Endothelial cell of umbilical vein (primary cell): ENCODE measurements at regions not wholly inside any gene's neighbourhood (a gene's known extent, or its start where the extent isn't known, plus 50 kb on each side); places are given as distances from the start of the nearest gene placed in this dataset.

Experiments used
- BruUV-seq: library from RNA; stranded (reverse); fragments of 400-500 nt; replicated peaks from 2 replicates; lab custom pipeline; 2021; lab: Mats Ljungman, UMichigan
- CTCF ChIA-PET: fragments of 300-600, 350-600 bp; sonication (Branson Sonifier 250); formaldehyde crosslinking; loops from one replicate; lab custom pipeline; 2021; ENCODE audit warnings: antibody characterized with exemption, inconsistent platforms; lab: Charles Lee
- POLR2A ChIA-PET: fragments of 300-600, 350-600 bp; sonication (Branson Sonifier 250); formaldehyde crosslinking; loops from one replicate; lab custom pipeline; 2021; ENCODE audit warnings: antibody characterized with exemption, inconsistent platforms; lab: Charles Lee
- DNase-seq: peaks from one replicate; pipeline ENCODE4 v3.0.0-alpha.2; 2011; ENCODE audit warnings: low read depth, low spot score
- FAIRE-seq: peaks from 2 replicates; lab custom pipeline; 2011; peaks lifted over from hg19 to GRCh38; lab: Jason Lieb, UNC
- H2AFZ ChIP-seq: 2 replicates; pipeline ENCODE4 v1.6.0; 2012; ENCODE audit warnings: low read depth, low read length, control low read depth, inconsistent platforms
- H3K27ac ChIP-seq: 2 replicates; pipeline ENCODE4 v1.5.1; 2011; ENCODE audit warnings: low read depth, mild to moderate bottlenecking, control low read depth, low read length, moderate library complexity; ENCODE audit not compliant: insufficient read depth
- H3K27me3 ChIP-seq, 2 experiments: 2 replicates each; pipeline versions ENCODE4 v1.6.0 to v1.6.1; 2011; ENCODE audit warnings: low read length in 2 of 2, mixed read lengths in 1 of 2; ENCODE audit not compliant: control insufficient read depth in 2 of 2, insufficient read depth in 2 of 2
- H3K36me3 ChIP-seq, 2 experiments: 2 replicates in 1 of 2; 3 replicates in 1 of 2; pipeline ENCODE4 v1.5.1; 2011; ENCODE audit warnings: low read length in 2 of 2, mild to moderate bottlenecking in 1 of 2, moderate library complexity in 1 of 2; ENCODE audit not compliant: control insufficient read depth in 2 of 2, insufficient read depth in 2 of 2; ENCODE audit errors: extremely low read depth in 1 of 2
- H3K4me1 ChIP-seq: 3 replicates; pipeline ENCODE4 v1.5.1; 2011; ENCODE audit warnings: mild to moderate bottlenecking, low read length; ENCODE audit not compliant: control insufficient read depth, insufficient read depth; ENCODE audit errors: extremely low read depth
- H3K4me2 ChIP-seq: 2 replicates; pipeline ENCODE4 v1.6.1; 2011; ENCODE audit warnings: low read length, control low read depth, mixed read lengths; ENCODE audit not compliant: insufficient read depth
- H3K4me3 ChIP-seq, 3 experiments: fragments of 200-600 bp in 1 of 3; sonication (generic), shearing (Covaris generic) in 1 of 3; replicated peaks in 1 of 3; 2 replicates each; pipeline ENCODE4 v1.5.1; 2011 to 2016; ENCODE audit warnings: control low read depth in 3 of 3, low read length in 3 of 3, mild to moderate bottlenecking in 2 of 3, inconsistent platforms in 1 of 3, low read depth in 1 of 3, moderate library complexity in 1 of 3; ENCODE audit not compliant: insufficient read depth in 1 of 3
- H3K79me2 ChIP-seq: 2 replicates; pipeline ENCODE4 v1.6.0; 2012; ENCODE audit warnings: low read length, inconsistent platforms; ENCODE audit not compliant: control insufficient read depth, insufficient read depth
- H3K9ac ChIP-seq: replicated peaks from 2 replicates; pipeline ENCODE3; 2011; ENCODE audit warnings: low read length, control low read depth; ENCODE audit not compliant: insufficient read depth; ENCODE audit errors: extremely low read depth
- H3K9me1 ChIP-seq: replicated peaks from 3 replicates; pipeline ENCODE4 v1.6.0; 2011; ENCODE audit warnings: mild to moderate bottlenecking, low read length; ENCODE audit not compliant: control insufficient read depth, insufficient read depth; ENCODE audit errors: extremely low read depth
- H3K9me3 ChIP-seq: replicated peaks from 2 replicates; pipeline ENCODE4 v1.5.1; 2012; ENCODE audit warnings: low read length, inconsistent platforms; ENCODE audit not compliant: control insufficient read depth, insufficient read depth
- H4K20me1 ChIP-seq: replicated peaks from 2 replicates; pipeline ENCODE3; 2011; ENCODE audit warnings: mild to moderate bottlenecking, low read length; ENCODE audit not compliant: control insufficient read depth, insufficient read depth; ENCODE audit errors: extremely low read depth
- EZH2 ChIP-seq: IDR thresholded peaks from 2 replicates; pipeline ENCODE4 v1.6.1; 2012; ENCODE audit warnings: borderline replicate concordance, low read depth, mild to moderate bottlenecking, moderate library complexity, low read length, inconsistent platforms; ENCODE audit not compliant: severe bottlenecking
- FOS ChIP-seq: IDR thresholded peaks from 2 replicates; pipeline ENCODE4 v1.6.1; 2011; ENCODE audit warnings: mild to moderate bottlenecking, low read length, moderate library complexity, borderline replicate concordance; ENCODE audit not compliant: insufficient read depth
- GATA2 ChIP-seq: IDR thresholded peaks from 2 replicates; pipeline ENCODE4 v1.7.0; 2011; ENCODE audit warnings: low read depth, mild to moderate bottlenecking, moderate library complexity, mixed read lengths, low read length; ENCODE audit not compliant: insufficient read length, insufficient read depth
- JUN ChIP-seq: IDR thresholded peaks from 2 replicates; pipeline ENCODE4 v1.6.1; 2011; ENCODE audit warnings: borderline replicate concordance, low read depth; ENCODE audit not compliant: insufficient read length, insufficient read depth
- MAX ChIP-seq: IDR thresholded peaks from 2 replicates; pipeline ENCODE4 v1.6.1; 2011; ENCODE audit not compliant: insufficient read depth, insufficient read length
- MYC ChIP-seq: IDR thresholded peaks from one replicate; pipeline ENCODE4 v1.6.1; 2011; ENCODE audit warnings: mild to moderate bottlenecking, low read depth, low read length
- POLR2A ChIP-seq: IDR thresholded peaks from 2 replicates; pipeline ENCODE4 v1.6.1; 2012; ENCODE audit warnings: low read depth, mild to moderate bottlenecking, control low read depth, low read length
- POLR2AphosphoS5 ChIP-seq: IDR thresholded peaks from 2 replicates; pipeline ENCODE4 v1.6.1; 2012; ENCODE audit warnings: low read depth, mild to moderate bottlenecking, control low read depth, low read length, moderate library complexity; ENCODE audit not compliant: insufficient read depth
- dilution Hi-C: fragments of 300-500 bp; cut with MboI; formaldehyde crosslinking; loops from one replicate; pipeline ENCODE4 v1.15.0; 2019; ENCODE audit warnings: low sequenced_read_pairs; ENCODE audit not compliant: extremely low pct_ligation_motif_present
- intact Hi-C: fragments of 100-400 bp; cut with micrococcal nuclease; formaldehyde crosslinking; loops from one replicate; pipeline ENCODE4 v1.10.0; 2022
- TF ChIP-seq, protein P1 (sequence below), 2 donors: IDR thresholded peaks; 1 replicate in 1 of 2; 2 replicates in 1 of 2; pipeline ENCODE4 v1.5.1; 2011; ENCODE audit warnings: low read length in 2 of 2, mild to moderate bottlenecking in 2 of 2, moderate library complexity in 2 of 2, control low read depth in 1 of 2, inconsistent platforms in 1 of 2, low read depth in 1 of 2; ENCODE audit not compliant: insufficient read depth in 1 of 2; ENCODE audit errors: extremely low read depth in 1 of 2

DNA sequence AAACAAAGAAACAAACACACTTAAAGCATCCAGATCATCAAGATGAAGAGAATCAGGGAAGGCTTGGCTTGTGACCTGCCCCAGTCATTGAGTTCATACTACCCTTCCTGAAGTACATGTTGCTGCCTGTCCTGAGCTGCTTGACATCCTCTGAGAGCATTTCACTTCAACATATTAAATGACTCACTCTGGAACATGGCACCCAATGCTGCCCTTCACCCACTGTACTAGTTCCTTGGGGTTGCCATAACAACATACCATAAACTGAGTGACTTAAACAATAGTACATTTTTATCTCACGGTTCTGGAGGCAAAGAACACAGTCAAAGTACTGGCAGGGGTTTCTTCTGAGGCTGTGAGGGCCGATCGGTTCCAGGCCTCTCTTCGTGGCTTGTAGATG lies 371.3 kb downstream of the RNF144A start:
- no peak overlapping the region for H3K27ac ChIP-seq
- no peak for DNase-seq
- ChIA-PET CTCF (no interaction called here), POLR2A (no interaction called here)
- H3K9ac ChIP-seq, result no peak overlapping the region
- H4K20me1 ChIP-seq, result no peaks in the 10 kb centered on the region
- H3K4me3 ChIP-seq, result no peak overlapping the region
- intact Hi-C loops (no loop called here), dilution Hi-C loops (no loop called here)
- H3K79me2 ChIP-seq, result no peaks in the 10 kb centered on the region
- H3K36me3 ChIP-seq, result no peaks in the 10 kb centered on the region
- H3K9me3 ChIP-seq, result no peaks in the 10 kb centered on the region
- no TSS peak for BruUV-seq
- H3K9me1 ChIP-seq, result no peaks in the 10 kb centered on the region
- H3K4me1 ChIP-seq, result no peaks in the 10 kb centered on the region
- FAIRE-seq, result no peak
- H2AFZ ChIP-seq, result no peak overlapping the region
- no peaks in the 10 kb centered on the region for H3K27me3 ChIP-seq
- TF ChIP-seq MYC, result no peak
- TF ChIP-seq FOS, result no peak
- no peak for TF ChIP-seq MAX
- no peak for TF ChIP-seq POLR2AphosphoS5
- no peak for TF ChIP-seq POLR2A
- no peak for TF ChIP-seq JUN
- TF ChIP-seq, protein P1, sequence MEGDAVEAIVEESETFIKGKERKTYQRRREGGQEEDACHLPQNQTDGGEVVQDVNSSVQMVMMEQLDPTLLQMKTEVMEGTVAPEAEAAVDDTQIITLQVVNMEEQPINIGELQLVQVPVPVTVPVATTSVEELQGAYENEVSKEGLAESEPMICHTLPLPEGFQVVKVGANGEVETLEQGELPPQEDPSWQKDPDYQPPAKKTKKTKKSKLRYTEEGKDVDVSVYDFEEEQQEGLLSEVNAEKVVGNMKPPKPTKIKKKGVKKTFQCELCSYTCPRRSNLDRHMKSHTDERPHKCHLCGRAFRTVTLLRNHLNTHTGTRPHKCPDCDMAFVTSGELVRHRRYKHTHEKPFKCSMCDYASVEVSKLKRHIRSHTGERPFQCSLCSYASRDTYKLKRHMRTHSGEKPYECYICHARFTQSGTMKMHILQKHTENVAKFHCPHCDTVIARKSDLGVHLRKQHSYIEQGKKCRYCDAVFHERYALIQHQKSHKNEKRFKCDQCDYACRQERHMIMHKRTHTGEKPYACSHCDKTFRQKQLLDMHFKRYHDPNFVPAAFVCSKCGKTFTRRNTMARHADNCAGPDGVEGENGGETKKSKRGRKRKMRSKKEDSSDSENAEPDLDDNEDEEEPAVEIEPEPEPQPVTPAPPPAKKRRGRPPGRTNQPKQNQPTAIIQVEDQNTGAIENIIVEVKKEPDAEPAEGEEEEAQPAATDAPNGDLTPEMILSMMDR (IDR thresholded peaks at IDR 0.05; ENCODE audit: extremely low read depth in 1 of 2, insufficient read depth in 1 of 2, low read depth in 1 of 2, low read length in 2 of 2), result no peak
- no peak for TF ChIP-seq EZH2
- no peak for TF ChIP-seq GATA2
- no peak overlapping the region for H3K4me2 ChIP-seq
